Left renal cortex interstitium (tissue), 4 donors: ENCODE measurements at regions not wholly inside any gene's neighbourhood (a gene's known extent, or its start where the extent isn't known, plus 50 kb on each side); places are given as distances from the start of the nearest gene placed in this dataset.

ENCODE experiments used
- DNase-seq, 4 donors: peaks; one replicate each; pipeline ENCODE4 v3.0.0-alpha.2; 2013; ENCODE audit warnings: low read depth in 4 of 4, low spot score in 2 of 4, missing footprints in 1 of 4

DNA sequence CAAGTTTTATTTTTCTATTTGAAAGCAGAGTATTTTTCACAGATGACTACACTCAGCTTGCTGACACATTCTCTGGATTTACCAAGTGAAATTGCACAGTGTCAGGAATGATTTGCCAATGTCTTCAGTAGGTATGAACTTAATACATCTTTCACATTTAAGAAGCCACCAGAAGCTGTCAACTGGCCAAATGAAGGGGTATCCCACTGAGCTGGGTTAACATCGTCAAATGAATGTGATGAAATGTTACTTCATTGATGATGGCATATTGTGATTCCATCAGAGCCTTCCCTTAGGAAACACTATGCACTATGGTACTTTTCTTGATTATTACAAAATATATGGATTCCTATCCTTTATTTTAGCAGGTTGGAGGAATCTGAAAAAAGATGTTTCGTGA is 592.3 kb downstream of the FGF9 start:
- no peak for DNase-seq

- DNase-seq = no peak
Observed at GRCh38 chr13:22265563-22265962, 594.7 kb downstream of the FGF9 start.

- DNase-seq = no peak
Observed at GRCh38 chr13:22270881-22271280, 600.0 kb downstream of the FGF9 start.

DNA sequence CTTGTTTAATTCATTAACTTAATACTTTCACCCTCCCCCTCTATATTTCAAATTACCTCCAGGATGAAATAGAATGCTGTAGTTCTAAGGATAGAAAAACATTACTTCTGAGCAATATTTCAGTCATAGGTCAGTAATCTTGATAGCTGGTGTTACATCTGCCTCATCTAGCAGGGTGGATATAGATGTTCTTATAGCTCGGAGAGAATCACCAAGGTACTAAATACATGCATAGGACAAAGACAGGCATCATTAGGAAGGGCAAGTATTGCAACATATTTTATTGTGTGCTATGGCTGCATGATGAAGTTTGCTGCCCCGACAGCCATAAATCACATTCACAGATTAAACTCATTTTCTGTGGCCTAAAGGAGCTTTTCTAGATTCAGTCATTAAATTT is 601.0 kb downstream of the FGF9 start:
- peak in 2 of 4 donors; percentile 28 to 29 for DNase-seq

GRCh38 chr13:22275393-22275792 is 604.5 kb downstream of the FGF9 start:
- DNase-seq = no peak

DNA sequence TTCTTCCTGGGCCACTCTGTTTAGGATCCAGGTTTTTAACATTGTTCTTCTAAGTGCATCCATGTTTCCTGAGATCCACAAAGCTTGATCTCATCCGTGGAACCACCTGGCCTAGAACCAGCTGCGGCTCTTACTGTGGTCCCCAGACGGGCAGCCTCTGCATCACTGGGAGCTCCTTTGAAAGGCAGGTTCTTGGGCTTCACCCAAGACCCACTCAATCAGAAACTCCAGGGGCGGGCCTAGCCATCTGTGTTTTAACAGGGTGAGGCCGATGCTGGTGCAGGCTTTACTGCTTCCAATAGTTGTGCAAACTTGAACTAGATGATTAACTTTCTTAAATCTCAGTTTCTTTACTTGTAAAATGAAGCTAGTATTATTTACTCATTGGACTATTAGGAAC is 605.7 kb downstream of the FGF9 start:
- DNase-seq = no peak

- DNase-seq = peak in 1 of 4 donors; percentile 43
Observed at GRCh38 chr13:22278336-22278929, 607.6 kb downstream of the FGF9 start.

GRCh38 chr13:22285867-22286266 is 615.0 kb downstream of the FGF9 start:
- DNase-seq = no peak

GRCh38 chr13:22286338-22286737 is 615.5 kb downstream of the FGF9 start:
- no peak for DNase-seq

GRCh38 chr13:22287343-22287920 is 616.6 kb downstream of the FGF9 start:
- DNase-seq = no peak

GRCh38 chr13:22288496-22288895 is 617.6 kb downstream of the FGF9 start:
- DNase-seq = no peak

GRCh38 chr13:22289711-22290110 is 618.8 kb downstream of the FGF9 start:
- DNase-seq = no peak

GRCh38 chr13:22298530-22298929 is 627.7 kb downstream of the FGF9 start:
- no peak for DNase-seq

DNA sequence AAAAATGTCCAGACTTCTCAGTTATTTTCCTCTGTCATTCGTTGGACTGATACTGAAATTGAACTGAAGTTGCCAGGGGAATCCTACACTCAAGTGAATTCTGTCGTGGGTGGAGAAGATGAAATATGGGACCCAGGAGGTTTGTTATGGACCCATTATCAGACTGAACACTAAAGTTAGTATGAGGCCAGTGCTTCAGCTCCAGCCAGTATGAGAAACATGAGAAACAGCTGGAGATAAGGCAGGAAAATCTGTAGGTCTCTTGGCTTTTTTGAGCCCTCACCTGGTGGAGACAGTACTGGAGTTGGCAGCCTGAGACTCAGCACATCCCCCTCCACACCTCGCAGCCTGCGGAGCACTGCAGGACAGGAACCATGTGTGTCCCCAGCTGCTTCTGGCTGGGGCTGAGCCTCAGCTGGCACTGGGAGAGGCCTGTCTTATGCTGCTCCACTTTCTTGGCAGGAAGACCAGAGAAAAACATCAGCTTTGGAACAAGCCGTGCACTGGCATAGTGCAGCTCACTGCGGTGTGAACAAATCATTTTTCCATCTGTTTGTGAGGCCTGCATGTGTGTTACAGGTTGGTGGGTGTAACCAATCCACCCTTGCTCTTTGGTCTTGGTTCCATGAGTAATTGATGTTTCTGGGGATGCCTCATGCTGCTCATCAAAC is 641.0 kb downstream of the FGF9 start:
- DNase-seq = no peak

DNA sequence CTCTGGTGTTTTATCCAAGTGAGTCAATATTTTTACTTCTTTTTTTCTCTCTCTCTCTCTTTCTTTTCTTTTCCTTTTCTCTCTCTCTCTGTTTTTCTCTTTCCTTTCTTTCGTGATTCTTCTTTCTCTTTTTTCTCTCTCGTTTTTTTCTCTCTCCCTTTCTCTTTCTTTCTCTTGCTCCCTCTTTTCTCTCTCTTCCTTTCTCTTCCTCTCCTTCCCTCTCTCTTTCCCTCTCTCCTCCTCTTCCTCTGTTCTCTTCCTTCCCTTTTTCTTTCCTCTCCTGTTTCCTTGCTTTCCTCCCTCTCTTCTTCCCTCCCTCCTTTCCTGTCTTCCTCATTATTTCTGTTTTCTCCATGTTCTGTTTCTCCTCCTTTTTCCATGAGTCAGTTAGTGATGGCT is 641.5 kb downstream of the FGF9 start:
- no peak for DNase-seq

- DNase-seq = no peak
Observed at GRCh38 chr13:22316494-22317025, 645.7 kb downstream of the FGF9 start.

DNA sequence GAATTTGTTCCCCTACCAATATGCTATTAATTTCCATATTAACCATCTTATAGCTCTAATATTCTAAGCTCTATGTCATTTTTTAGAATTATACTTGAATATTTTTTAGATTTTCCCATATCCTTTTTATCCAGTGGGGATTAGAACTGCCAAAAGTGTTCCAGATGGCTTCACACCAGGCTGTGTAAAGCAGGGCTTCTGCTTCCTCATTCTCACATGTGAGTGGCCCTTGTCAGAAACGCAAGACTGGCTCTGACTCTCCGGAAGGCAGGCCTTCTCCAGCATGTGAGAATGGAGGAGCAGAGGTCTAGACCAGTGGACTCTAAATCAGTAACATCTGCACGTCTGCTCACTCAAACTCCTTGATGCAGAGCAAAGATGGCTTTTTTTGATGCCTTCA is 650.1 kb downstream of the FGF9 start:
- DNase-seq = no peak

- no peak for DNase-seq
Observed at GRCh38 chr13:22325761-22326160, 654.9 kb downstream of the FGF9 start.

DNA sequence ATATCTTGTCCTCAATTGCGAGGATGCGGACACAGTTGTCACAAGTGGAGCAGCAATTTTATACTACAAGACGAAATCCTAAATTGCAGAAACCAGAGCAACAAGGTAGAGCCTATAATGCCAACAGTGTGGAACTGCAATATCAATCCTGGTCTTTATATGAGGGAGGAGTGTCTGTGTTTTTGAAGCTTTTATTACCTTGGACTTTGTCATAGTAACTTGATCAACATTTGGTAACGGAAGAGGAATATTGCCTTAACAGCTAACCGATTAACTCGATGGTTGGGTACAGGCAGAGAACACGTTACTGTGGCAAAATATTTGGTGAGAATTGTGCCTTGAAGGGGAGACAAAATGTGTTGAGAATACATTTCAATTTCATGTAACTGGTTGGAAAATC is 661.5 kb downstream of the FGF9 start:
- no peak for DNase-seq

DNA sequence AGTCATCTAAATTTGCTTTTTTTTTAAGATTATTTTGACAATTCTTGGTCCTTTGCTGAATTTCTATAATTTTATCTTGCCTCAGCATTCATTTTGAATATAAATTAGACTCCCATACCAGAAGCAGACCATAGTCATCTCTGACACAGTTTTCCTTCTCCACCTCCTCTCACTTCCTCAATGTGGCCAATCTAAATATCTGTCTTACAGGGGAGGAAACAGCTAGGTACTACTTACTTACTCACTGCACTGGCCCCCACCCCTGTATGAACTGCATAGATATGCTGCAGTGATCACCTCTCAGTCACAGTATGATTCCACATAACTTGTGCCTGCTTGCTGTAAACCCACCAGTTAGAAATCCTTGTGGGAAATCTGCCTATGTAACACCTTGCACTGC is 665.6 kb downstream of the FGF9 start:
- no peak for DNase-seq

- DNase-seq = no peak
Observed at GRCh38 chr13:22357132-22357531, 686.3 kb downstream of the FGF9 start.

GRCh38 chr13:22369090-22369489 is 698.2 kb downstream of the FGF9 start:
- no peak for DNase-seq
